ENCODE measurements at regions not wholly inside any gene's neighbourhood (a gene's known extent, or its start where the extent isn't known, plus 50 kb on each side); places are given as distances from the start of the nearest gene placed in this dataset.
"Not testable (repeated sequence)": the region's sequence is repeated elsewhere in the genome, so short reads cannot be mapped to it uniquely, and the experiment has no call there.

DNA sequence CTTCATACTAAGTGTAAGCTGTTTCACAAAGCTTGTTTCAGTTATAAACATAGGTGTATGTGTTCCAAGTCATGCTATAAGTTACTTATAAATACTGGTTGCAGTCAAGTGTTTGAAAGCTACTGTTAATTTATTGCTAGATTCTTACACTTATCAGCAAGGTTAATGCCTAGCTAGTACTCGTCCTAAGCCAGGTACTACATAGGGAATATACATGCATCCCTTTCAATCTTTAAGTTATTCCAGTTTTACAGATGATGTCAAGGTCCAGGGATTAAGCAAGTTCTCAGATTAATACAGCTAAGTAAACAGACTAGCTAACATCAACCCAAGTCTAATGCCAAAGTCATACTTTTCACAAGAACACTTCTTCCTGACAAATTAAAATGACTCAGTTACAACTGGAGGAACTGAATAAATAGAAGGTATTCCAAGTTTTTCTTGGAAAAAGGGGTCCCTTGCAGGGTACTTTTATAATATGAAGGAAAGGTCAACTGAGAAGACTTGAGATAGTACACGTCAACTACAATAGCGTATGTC is 652.2 kb upstream of the USP24 start:
- in situ Hi-C loops (cut with HindIII; ENCODE audit: low pct_ligation_motif_present, low sequenced_read_pairs): no loop called here
- Histone ChIP-seq H3K4me3 (ENCODE audit: low read depth, low read length) (no peak overlapping the region), H3K27ac (no peak overlapping the region), H3K27me3 (replicated peaks) (no peaks in the 10 kb centered on the region), H3K36me3 (replicated peaks) (no peaks in the 10 kb centered on the region)
- TF ChIP-seq, protein P1, sequence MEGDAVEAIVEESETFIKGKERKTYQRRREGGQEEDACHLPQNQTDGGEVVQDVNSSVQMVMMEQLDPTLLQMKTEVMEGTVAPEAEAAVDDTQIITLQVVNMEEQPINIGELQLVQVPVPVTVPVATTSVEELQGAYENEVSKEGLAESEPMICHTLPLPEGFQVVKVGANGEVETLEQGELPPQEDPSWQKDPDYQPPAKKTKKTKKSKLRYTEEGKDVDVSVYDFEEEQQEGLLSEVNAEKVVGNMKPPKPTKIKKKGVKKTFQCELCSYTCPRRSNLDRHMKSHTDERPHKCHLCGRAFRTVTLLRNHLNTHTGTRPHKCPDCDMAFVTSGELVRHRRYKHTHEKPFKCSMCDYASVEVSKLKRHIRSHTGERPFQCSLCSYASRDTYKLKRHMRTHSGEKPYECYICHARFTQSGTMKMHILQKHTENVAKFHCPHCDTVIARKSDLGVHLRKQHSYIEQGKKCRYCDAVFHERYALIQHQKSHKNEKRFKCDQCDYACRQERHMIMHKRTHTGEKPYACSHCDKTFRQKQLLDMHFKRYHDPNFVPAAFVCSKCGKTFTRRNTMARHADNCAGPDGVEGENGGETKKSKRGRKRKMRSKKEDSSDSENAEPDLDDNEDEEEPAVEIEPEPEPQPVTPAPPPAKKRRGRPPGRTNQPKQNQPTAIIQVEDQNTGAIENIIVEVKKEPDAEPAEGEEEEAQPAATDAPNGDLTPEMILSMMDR (IDR thresholded peaks at IDR 0.05; ENCODE audit: low read depth, low read length, missing control alignments): no peak
- DNase-seq: no peak

DNA sequence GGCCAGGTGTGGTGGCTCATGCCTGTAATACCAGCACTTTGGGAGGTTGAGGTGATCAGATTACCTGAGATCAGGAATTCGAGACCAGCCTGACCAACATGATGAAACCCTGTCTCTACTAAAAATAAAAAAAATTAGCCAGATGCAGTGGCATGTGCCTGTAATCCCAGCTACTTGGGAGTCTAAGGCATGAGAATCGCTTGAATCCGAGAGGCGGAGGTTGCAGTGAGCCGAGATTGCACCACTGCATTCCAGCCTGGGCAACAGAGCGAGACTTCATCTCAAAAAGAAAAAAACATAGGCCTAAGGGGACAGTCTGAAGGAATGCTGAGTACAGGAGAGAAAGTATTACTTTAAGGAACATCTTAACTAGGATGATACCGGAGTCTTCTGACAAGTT is 650.6 kb upstream of the USP24 start:
- H3K27me3 ChIP-seq (replicated peaks); H3K36me3 ChIP-seq (replicated peaks); H3K4me3 ChIP-seq (ENCODE audit: low read depth, low read length); DNase-seq; in situ Hi-C loops (cut with HindIII; ENCODE audit: low pct_ligation_motif_present, low sequenced_read_pairs); H3K27ac ChIP-seq: not testable (repeated sequence)

DNA sequence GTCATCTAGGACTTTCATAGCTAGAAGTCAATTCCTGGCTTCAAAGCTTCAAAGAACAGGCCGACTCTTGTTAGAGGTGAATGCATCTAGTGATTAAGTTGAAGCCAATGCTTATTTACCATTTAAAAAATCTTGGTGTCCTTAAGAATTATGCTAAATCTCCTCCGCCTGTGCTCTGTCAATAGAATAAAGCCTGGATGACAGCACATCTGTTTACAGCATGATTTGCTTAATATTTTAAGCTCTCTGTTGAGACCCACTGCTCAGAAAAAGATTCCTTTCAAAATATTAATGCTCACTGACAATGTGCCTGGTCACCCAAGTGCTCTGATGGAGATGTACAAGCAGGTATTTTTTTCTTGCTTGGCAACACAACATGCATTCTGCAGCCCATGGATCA is 649.1 kb upstream of the USP24 start:
- in situ Hi-C loops (cut with HindIII; ENCODE audit: low pct_ligation_motif_present, low sequenced_read_pairs): no loop called here

DNA sequence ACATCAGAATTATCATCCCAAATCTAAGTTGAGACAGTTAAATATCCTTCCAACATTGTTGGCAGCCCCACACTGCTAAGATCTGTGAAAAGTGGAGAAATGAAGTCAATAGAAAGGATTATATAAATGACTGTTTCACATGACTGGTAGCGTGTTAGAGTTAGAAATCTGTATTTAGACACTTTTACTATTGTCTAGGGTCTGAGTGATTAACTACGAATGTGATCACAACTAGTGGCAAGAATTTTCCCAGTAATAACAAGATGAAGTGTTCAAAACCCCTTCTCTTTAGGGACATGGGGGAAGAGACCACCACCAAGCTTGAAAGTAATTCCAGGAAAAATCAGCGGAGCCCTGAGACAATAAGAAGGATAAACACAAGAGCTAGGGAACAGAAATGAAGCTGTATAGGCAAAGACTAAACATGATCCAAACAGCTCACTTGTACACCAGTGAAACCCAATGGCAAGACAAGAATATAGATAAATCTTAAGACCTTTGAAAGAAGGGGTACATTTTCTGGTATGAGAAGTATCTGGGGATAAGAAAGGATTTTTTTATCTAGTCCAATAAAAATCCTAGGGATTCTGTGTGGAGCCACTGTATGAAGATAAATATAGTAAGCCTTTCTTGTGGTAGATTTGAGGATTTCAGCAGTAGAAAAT is 646.6 kb upstream of the USP24 start:
- no peaks in the 10 kb centered on the region for H3K36me3 ChIP-seq (replicated peaks)
- in situ Hi-C loops (cut with HindIII; ENCODE audit: low pct_ligation_motif_present, low sequenced_read_pairs): no loop called here
- TF ChIP-seq, protein P1 (IDR thresholded peaks at IDR 0.05; ENCODE audit: low read depth, low read length, missing control alignments): no peak
- H3K27me3 ChIP-seq (replicated peaks): no peaks in the 10 kb centered on the region
- no peak overlapping the region for H3K27ac ChIP-seq
- no peak for DNase-seq
- H3K4me3 ChIP-seq (ENCODE audit: low read depth, low read length): no peak overlapping the region

More for the DNA sequence above, 649.1 kb upstream of the USP24 start:
- Histone ChIP-seq H3K27ac (no peak overlapping the region), H3K4me3 (ENCODE audit: low read depth, low read length) (no peak overlapping the region), H3K27me3 (replicated peaks) (no peaks in the 10 kb centered on the region), H3K36me3 (replicated peaks) (no peaks in the 10 kb centered on the region)
- DNase-seq: no peak
- TF ChIP-seq, protein P1 (IDR thresholded peaks at IDR 0.05; ENCODE audit: low read depth, low read length, missing control alignments): no peak

DNA sequence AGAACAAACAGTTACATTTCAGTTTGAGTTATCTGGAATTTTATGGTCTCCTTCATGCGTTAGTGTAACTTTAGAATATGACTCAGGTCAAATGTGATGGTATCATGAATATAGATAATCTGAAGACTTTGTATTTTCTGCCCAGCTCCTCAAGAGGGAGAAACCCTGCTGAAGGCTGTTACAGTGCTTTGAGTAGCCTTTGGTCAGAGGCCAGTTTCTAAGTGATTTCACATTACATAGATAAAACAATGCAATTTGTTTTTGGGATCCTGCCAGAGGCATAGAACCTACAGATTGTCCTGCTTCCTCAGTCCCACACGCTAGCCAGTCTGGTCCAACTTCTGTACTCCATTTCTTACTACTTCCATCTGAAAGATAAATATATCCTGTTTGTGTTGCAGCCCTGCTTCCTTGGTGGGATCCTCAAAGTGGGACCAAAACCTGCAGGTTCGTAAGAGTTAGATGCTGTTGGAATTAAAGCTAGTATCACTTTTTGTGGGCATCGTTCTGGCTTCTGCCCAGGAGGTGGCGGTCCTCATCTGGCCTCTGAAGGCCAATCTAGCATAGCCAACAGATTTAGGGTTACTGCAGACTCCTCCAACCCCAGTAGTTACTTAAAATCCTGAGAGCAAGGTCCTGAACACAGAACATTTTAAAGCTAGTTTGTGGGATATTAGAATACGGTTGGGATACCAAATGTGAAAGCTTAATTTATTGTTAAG is 645.8 kb upstream of the USP24 start:
- H3K27me3 ChIP-seq (replicated peaks): no peaks in the 10 kb centered on the region
- DNase-seq: no peak
- in situ Hi-C loops (cut with HindIII; ENCODE audit: low pct_ligation_motif_present, low sequenced_read_pairs): no loop called here

DNA sequence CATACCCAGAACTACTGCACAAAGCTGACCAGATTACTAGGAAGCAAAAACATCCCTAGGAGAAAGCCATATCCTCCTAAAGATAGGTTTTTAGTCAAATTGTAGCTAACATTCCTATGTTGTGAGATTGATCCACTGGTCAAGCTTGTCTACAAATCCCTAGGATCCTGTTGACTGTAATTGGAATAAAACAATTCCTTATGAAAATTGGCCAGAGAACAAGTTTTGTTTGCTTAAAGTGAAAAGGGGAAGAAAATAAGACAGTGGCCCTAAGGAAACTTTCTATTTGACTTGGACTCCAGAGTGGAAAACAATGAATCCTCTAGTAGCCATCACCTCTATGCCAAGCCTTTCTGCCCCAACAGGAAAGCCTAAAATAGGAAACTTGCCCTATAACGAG is 645.2 kb upstream of the USP24 start:
- Histone ChIP-seq H3K4me3 (ENCODE audit: low read depth, low read length) (no peak overlapping the region), H3K27me3 (replicated peaks) (no peaks in the 10 kb centered on the region), H3K36me3 (replicated peaks) (no peaks in the 10 kb centered on the region), H3K27ac (no peak overlapping the region)
- TF ChIP-seq, protein P1 (IDR thresholded peaks at IDR 0.05; ENCODE audit: low read depth, low read length, missing control alignments): no peak
- in situ Hi-C loops (cut with HindIII; ENCODE audit: low pct_ligation_motif_present, low sequenced_read_pairs): no loop called here
- DNase-seq: no peak

More for the DNA sequence above, 645.8 kb upstream of the USP24 start:
- TF ChIP-seq, protein P1 (IDR thresholded peaks at IDR 0.05; ENCODE audit: low read depth, low read length, missing control alignments): no peak
- Histone ChIP-seq H3K36me3 (replicated peaks) (no peaks in the 10 kb centered on the region), H3K4me3 (ENCODE audit: low read depth, low read length) (no peak overlapping the region), H3K27ac (no peak overlapping the region)
